NCI-H510A treated with DMSO at 0.1 percent for 48 hours (cell line): ENCODE measurements at regions not wholly inside any gene's neighbourhood (a gene's known extent, or its start where the extent isn't known, plus 50 kb on each side); places are given as distances from the start of the nearest gene placed in this dataset.

Source experiments
- DNase-seq: peaks from one replicate; lab custom pipeline; 2025; lab: John Stamatoyannopoulos, UW

GRCh38 chr6:14254505-14254904 lies 136.9 kb downstream of the CD83 start:
- no peak for DNase-seq

GRCh38 chr6:14255916-14256315 lies 138.3 kb downstream of the CD83 start:
- DNase-seq, result no peak

- no peak for DNase-seq
Measured at GRCh38 chr6:14258117-14258516, 140.5 kb downstream of the CD83 start.

GRCh38 chr6:14258695-14259593 lies 141.4 kb downstream of the CD83 start:
- DNase-seq, result no peak

GRCh38 chr6:14259594-14260152 lies 142.1 kb downstream of the CD83 start:
- DNase-seq, result no peak

GRCh38 chr6:14260839-14261238 lies 143.3 kb downstream of the CD83 start:
- DNase-seq, result no peak

GRCh38 chr6:14263881-14264424 lies 146.4 kb downstream of the CD83 start:
- DNase-seq, result no peak

GRCh38 chr6:14265049-14266021 lies 147.8 kb downstream of the CD83 start:
- DNase-seq, result no peak

GRCh38 chr6:14266266-14266665 lies 148.7 kb downstream of the CD83 start:
- no peak for DNase-seq

GRCh38 chr6:14267885-14268660 lies 150.5 kb downstream of the CD83 start:
- DNase-seq, result no peak

- DNase-seq, result no peak
Measured at GRCh38 chr6:14269436-14269835, 151.9 kb downstream of the CD83 start.

- no peak for DNase-seq
Measured at GRCh38 chr6:14270142-14270893, 152.7 kb downstream of the CD83 start.

- DNase-seq, result no peak
Measured at GRCh38 chr6:14270925-14271788, 153.6 kb downstream of the CD83 start.

GRCh38 chr6:14271789-14272736 lies 154.5 kb downstream of the CD83 start:
- DNase-seq, result no peak

GRCh38 chr6:14272737-14273085 lies 155.1 kb downstream of the CD83 start:
- no peak for DNase-seq

GRCh38 chr6:14273191-14273590 lies 155.6 kb downstream of the CD83 start:
- no peak for DNase-seq

- no peak for DNase-seq
Measured at GRCh38 chr6:14274016-14274415, 156.4 kb downstream of the CD83 start.
